GM23338 (cell line): ENCODE measurements at regions not wholly inside any gene's neighbourhood (a gene's known extent, or its start where the extent isn't known, plus 50 kb on each side); places are given as distances from the start of the nearest gene placed in this dataset.

Experiments
- ATAC-seq: fragments of 200-7000 bp; cut with Tn5 transposase; 3 replicates; pipeline ENCODE4 v1.9.1; 2020
- DNase-seq: peaks from one replicate; pipeline ENCODE4 v3.0.0-alpha.2; 2015; ENCODE audit warnings: low spot score
- H2AFZ ChIP-seq: fragments of 200-600 bp; sonication (generic); 2 replicates; pipeline ENCODE4 v1.8.0; 2016; ENCODE audit warnings: antibody characterized with exemption, mild to moderate bottlenecking, moderate library complexity
- H3F3A ChIP-seq: fragments of 200-600 bp; sonication (generic); replicated peaks from 2 replicates; pipeline ENCODE4 v1.8.0; 2017; ENCODE audit warnings: antibody characterized with exemption, mixed run types, low read depth
- H3K27ac ChIP-seq: fragments of 200-600 bp; sonication (generic); 2 replicates; pipeline ENCODE4 v1.6.1; 2016; ENCODE audit warnings: low read depth
- H3K27me3 ChIP-seq: fragments of 200-600 bp; sonication (generic); 2 replicates; pipeline ENCODE4 v1.8.0; 2016; ENCODE audit warnings: mild to moderate bottlenecking, mixed run types, moderate library complexity; ENCODE audit not compliant: insufficient read depth
- H3K36me3 ChIP-seq: fragments of 200-600 bp; sonication (generic); 2 replicates; pipeline ENCODE4 v1.8.0; 2016; ENCODE audit warnings: mild to moderate bottlenecking; ENCODE audit not compliant: insufficient read depth
- H3K4me1 ChIP-seq: fragments of 200-600 bp; sonication (generic); 2 replicates; pipeline ENCODE4 v1.8.0; 2016; ENCODE audit warnings: mild to moderate bottlenecking, moderate library complexity; ENCODE audit not compliant: insufficient read depth
- H3K4me2 ChIP-seq: fragments of 200-600 bp; sonication (generic); 2 replicates; pipeline ENCODE4 v1.7.1; 2017; ENCODE audit warnings: mixed run types
- H3K4me3 ChIP-seq: fragments of 200-600 bp; sonication (generic); 2 replicates; pipeline ENCODE4 v1.6.1; 2016; ENCODE audit warnings: mixed run types
- H3K79me2 ChIP-seq: fragments of 200-600 bp; sonication (generic); replicated peaks from 2 replicates; pipeline ENCODE4 v1.8.0; 2017; ENCODE audit warnings: mild to moderate bottlenecking; ENCODE audit not compliant: insufficient read depth
- H3K9me2 ChIP-seq: fragments of 200-600 bp; sonication (generic); 2 replicates; pipeline ENCODE4 v1.8.0; 2017; ENCODE audit not compliant: insufficient read depth
- H4K20me1 ChIP-seq: fragments of 200-600 bp; sonication (generic); replicated peaks from 2 replicates; pipeline ENCODE4 v1.8.0; 2017; ENCODE audit warnings: mild to moderate bottlenecking; ENCODE audit not compliant: insufficient read depth
- H3K27ac Mint-ChIP-seq: 2 replicates; pipeline ENCODE4 v1.8.0; 2020; ENCODE audit warnings: inconsistent platforms, mild to moderate bottlenecking, moderate library complexity, mixed read lengths
- H3K27me3 Mint-ChIP-seq: 3 replicates; pipeline ENCODE4 v1.8.0; 2022; ENCODE audit warnings: low read depth, mild to moderate bottlenecking, moderate library complexity, mixed read lengths, inconsistent platforms; ENCODE audit not compliant: insufficient read depth, poor library complexity
- H3K36me3 Mint-ChIP-seq: 3 replicates; pipeline ENCODE4 v1.8.0; 2021; ENCODE audit warnings: low read depth, mild to moderate bottlenecking, inconsistent platforms, moderate library complexity, mixed read lengths
- H3K4me1 Mint-ChIP-seq: 3 replicates; pipeline ENCODE4 v1.8.0; 2020; ENCODE audit warnings: mild to moderate bottlenecking, inconsistent platforms, mixed read lengths
- H3K4me3 Mint-ChIP-seq: 3 replicates; pipeline ENCODE4 v1.8.0; 2021; ENCODE audit warnings: moderate library complexity, mild to moderate bottlenecking, inconsistent platforms, mixed read lengths
- H3K9me3 Mint-ChIP-seq: 3 replicates; pipeline ENCODE4 v1.8.0; 2020; ENCODE audit warnings: moderate library complexity, mild to moderate bottlenecking, inconsistent platforms, mixed read lengths
- CREB1 ChIP-seq: fragments of 250-450 bp; sonication (Bioruptor Pico); IDR thresholded peaks from 2 replicates; pipeline ENCODE4 v1.5.0; 2020; ENCODE audit warnings: low read depth, mild to moderate bottlenecking, moderate library complexity
- POLR2AphosphoS5 ChIP-seq: IDR thresholded peaks from 2 replicates; pipeline ENCODE4 v1.6.1; 2016; ENCODE audit warnings: antibody characterized with exemption, low read depth
- ZNF114 ChIP-seq: fragments of 250-450 bp; sonication (Bioruptor Pico); IDR thresholded peaks from 2 replicates; pipeline ENCODE4 v1.5.0; 2020; ENCODE audit warnings: mild to moderate bottlenecking, moderate library complexity
- ZNF462 ChIP-seq: fragments of 250-450 bp; sonication (Bioruptor Pico); IDR thresholded peaks from 2 replicates; pipeline ENCODE4 v1.5.0; 2020; ENCODE audit warnings: mild to moderate bottlenecking, moderate library complexity
- TF ChIP-seq, protein P1 (sequence below): IDR thresholded peaks from one replicate; pipeline ENCODE4 v1.6.1; 2018; ENCODE audit warnings: antibody characterized with exemption; ENCODE audit not compliant: unreplicated experiment

DNA sequence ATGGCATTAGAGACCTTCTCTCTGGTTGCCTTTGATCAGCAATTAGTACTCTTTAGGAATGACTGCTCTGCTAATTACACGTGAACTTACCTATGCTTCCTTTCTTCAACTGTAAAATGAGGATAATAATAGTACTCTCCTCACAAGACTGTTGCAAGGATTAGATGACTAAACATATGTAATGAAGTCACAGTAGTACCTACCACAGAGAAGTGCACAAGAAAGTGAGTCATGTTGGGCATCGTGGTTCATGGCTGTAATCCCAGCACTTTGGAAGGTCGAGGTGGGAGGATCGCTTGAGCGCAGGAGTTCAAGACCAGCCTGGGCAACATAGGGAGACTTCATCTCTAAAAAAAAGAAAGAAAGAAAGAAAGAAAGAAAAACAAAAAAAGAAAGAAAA lies 68.1 kb upstream of the AK4 start (continued):
- TF ChIP-seq ZNF462 (CRISPR knock-in tag): no peak
- no peak for TF ChIP-seq CREB1
- TF ChIP-seq, protein P1, sequence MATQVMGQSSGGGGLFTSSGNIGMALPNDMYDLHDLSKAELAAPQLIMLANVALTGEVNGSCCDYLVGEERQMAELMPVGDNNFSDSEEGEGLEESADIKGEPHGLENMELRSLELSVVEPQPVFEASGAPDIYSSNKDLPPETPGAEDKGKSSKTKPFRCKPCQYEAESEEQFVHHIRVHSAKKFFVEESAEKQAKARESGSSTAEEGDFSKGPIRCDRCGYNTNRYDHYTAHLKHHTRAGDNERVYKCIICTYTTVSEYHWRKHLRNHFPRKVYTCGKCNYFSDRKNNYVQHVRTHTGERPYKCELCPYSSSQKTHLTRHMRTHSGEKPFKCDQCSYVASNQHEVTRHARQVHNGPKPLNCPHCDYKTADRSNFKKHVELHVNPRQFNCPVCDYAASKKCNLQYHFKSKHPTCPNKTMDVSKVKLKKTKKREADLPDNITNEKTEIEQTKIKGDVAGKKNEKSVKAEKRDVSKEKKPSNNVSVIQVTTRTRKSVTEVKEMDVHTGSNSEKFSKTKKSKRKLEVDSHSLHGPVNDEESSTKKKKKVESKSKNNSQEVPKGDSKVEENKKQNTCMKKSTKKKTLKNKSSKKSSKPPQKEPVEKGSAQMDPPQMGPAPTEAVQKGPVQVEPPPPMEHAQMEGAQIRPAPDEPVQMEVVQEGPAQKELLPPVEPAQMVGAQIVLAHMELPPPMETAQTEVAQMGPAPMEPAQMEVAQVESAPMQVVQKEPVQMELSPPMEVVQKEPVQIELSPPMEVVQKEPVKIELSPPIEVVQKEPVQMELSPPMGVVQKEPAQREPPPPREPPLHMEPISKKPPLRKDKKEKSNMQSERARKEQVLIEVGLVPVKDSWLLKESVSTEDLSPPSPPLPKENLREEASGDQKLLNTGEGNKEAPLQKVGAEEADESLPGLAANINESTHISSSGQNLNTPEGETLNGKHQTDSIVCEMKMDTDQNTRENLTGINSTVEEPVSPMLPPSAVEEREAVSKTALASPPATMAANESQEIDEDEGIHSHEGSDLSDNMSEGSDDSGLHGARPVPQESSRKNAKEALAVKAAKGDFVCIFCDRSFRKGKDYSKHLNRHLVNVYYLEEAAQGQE: no peak
- TF ChIP-seq POLR2AphosphoS5: no peak
- TF ChIP-seq ZNF114 (CRISPR knock-in tag): no peak

GRCh38 chr1:65082346-65083040 lies 65.5 kb upstream of the AK4 start:
- no peak overlapping the region for H3K27ac Mint-ChIP-seq
- Histone ChIP-seq H3K4me1 (no peaks in the 10 kb centered on the region), H3K4me3 (no peak overlapping the region), H3K36me3 (no peaks in the 10 kb centered on the region), H3K79me2 (no peaks in the 10 kb centered on the region), H4K20me1 (no peaks in the 10 kb centered on the region), H3K4me2 (no peak overlapping the region), H3F3A (no peaks in the 10 kb centered on the region), H3K27ac (no peak overlapping the region), H2AFZ (peak overlapping the region; percentile 72; the same call in 1 of the 2 replicates), H3K27me3 (no peaks in the 10 kb centered on the region), H3K9me2 (no peaks in the 10 kb centered on the region)
- peaks cover 7% of the 10 kb centered on the region for H3K9me3 Mint-ChIP-seq
- peaks cover under 1% of the 10 kb centered on the region for H3K27me3 Mint-ChIP-seq
- ATAC-seq: no peak
- no peak overlapping the region for H3K4me3 Mint-ChIP-seq
- TF ChIP-seq, protein P1: no peak
- peaks cover 2% of the 10 kb centered on the region; the same call in 1 of the 3 replicates for H3K36me3 Mint-ChIP-seq
- H3K4me1 Mint-ChIP-seq: no peaks in the 10 kb centered on the region
- no peak for DNase-seq
